Gastrocnemius medialis (tissue), 4 donors: ENCODE measurements at regions not wholly inside any gene's neighbourhood (a gene's known extent, or its start where the extent isn't known, plus 50 kb on each side); places are given as distances from the start of the nearest gene placed in this dataset.

Experiments
- ATAC-seq, 2 donors: fragments of 150-250 bp; one replicate each; pipeline ENCODE4 v1.9.1; 2016
- DNase-seq, 2 donors: peaks; one replicate each; pipeline ENCODE4 v3.0.0-alpha.2; 2019
- H3K27ac ChIP-seq, 4 donors: fragments of 200-600 bp; sonication (generic); 1 replicate in 1 of 4; 2 replicates in 3 of 4; pipeline ENCODE4 v1.5.1; 2016 to 2018; ENCODE audit warnings: mild to moderate bottlenecking in 2 of 4, moderate library complexity in 1 of 4
- H3K27me3 ChIP-seq, 3 donors: fragments of 200-600 bp; sonication (generic) in 2 of 3; 1 replicate in 1 of 3; 2 replicates in 2 of 3; pipeline versions ENCODE4 v1.5.1 to v1.6.0; 2016 to 2019; ENCODE audit warnings: mild to moderate bottlenecking in 1 of 3, moderate library complexity in 1 of 3
- H3K36me3 ChIP-seq, 2 donors: fragments of 200-600 bp; sonication (generic) in 1 of 2; one replicate each; pipeline ENCODE4 v1.5.1; 2017 to 2018
- H3K4me1 ChIP-seq, 2 donors: fragments of 200-600 bp; sonication (generic) in 1 of 2; one replicate each; pipeline ENCODE4 v1.5.1; 2016 to 2017; ENCODE audit warnings: mild to moderate bottlenecking in 2 of 2
- H3K4me3 ChIP-seq, 4 donors: fragments of 200-600 bp; sonication (generic) in 3 of 4; 1 replicate in 1 of 4; 2 replicates in 3 of 4; pipeline ENCODE4 v1.5.1; 2016 to 2019; ENCODE audit warnings: mild to moderate bottlenecking in 2 of 4
- H3K9me3 ChIP-seq, 3 donors: fragments of 200-600 bp; sonication (generic) in 2 of 3; 1 replicate in 1 of 3; 2 replicates in 2 of 3; pipeline ENCODE4 v1.5.1; 2016 to 2019
- CTCF ChIP-seq, 5 experiments: fragments of 450-650 bp in 3 of 5; fragments of 200-600 bp in 2 of 5; sonication (generic) in 2 of 5; IDR thresholded peaks in 4 of 5; conservative IDR thresholded peaks in 1 of 5; 1 replicate in 4 of 5; 2 replicates in 1 of 5; pipeline ENCODE4 v1.5.1; 2016 to 2019; ENCODE audit warnings: antibody characterized with exemption in 5 of 5, mild to moderate bottlenecking in 3 of 5, moderate library complexity in 3 of 5
- POLR2A ChIP-seq, 2 donors: fragments of 450-650 bp; IDR thresholded peaks; one replicate each; pipeline ENCODE4 v1.6.1; 2017; ENCODE audit warnings: antibody characterized with exemption in 2 of 2, mild to moderate bottlenecking in 2 of 2, moderate library complexity in 2 of 2
- in situ Hi-C, 4 donors: fragments of 200-750 bp; cut with MboI; loops; one replicate each; pipeline versions ENCODE4 v1.15.0 to v1.8.0; 2017; ENCODE audit warnings: low sequenced_read_pairs in 4 of 4
- intact Hi-C: fragments of 100-400 bp; cut with DNase I; formaldehyde crosslinking; loops from one replicate; pipeline ENCODE4 v1.15.1; 2023; ENCODE audit warnings: low total_unique reads

- no peaks in the 10 kb centered on the region for H3K27me3 ChIP-seq
- no peaks in the 10 kb centered on the region for H3K9me3 ChIP-seq
- H3K36me3 ChIP-seq: no peaks in the 10 kb centered on the region
- in situ Hi-C loops (no loop called here), intact Hi-C loops (no loop called here)
- no peak for DNase-seq
- H3K4me1 ChIP-seq: no peaks in the 10 kb centered on the region
- H3K4me3 ChIP-seq: no peak overlapping the region
- ATAC-seq: no peak
- TF ChIP-seq CTCF (IDR thresholded peaks at IDR 0.05 in 4 of 5, conservative IDR thresholded peaks at IDR 0.05 in 1 of 5): no peak
- no peak for TF ChIP-seq POLR2A (IDR thresholded peaks at IDR 0.05)
- H3K27ac ChIP-seq: no peak overlapping the region
These were observed 122.3 kb downstream of the THBS2 start for GRCh38 chr6:169131390-169131789.

- in situ Hi-C loops: no loop called here
- DNase-seq: no peak
- no peak for ATAC-seq
These were observed 123.5 kb downstream of the THBS2 start for GRCh38 chr6:169130113-169130512.

GRCh38 chr6:169121013-169121412 lies 132.6 kb downstream of the THBS2 start:
- no peak for TF ChIP-seq CTCF (IDR thresholded peaks at IDR 0.05 in 4 of 5, conservative IDR thresholded peaks at IDR 0.05 in 1 of 5)
- no peak for TF ChIP-seq POLR2A (IDR thresholded peaks at IDR 0.05)
- no peaks in the 10 kb centered on the region for H3K27me3 ChIP-seq
- H3K27ac ChIP-seq: no peak overlapping the region
- H3K4me1 ChIP-seq: no peaks in the 10 kb centered on the region
- H3K9me3 ChIP-seq: no peaks in the 10 kb centered on the region
- DNase-seq (no peak), ATAC-seq (no peak)
- no peaks in the 10 kb centered on the region for H3K36me3 ChIP-seq
- H3K4me3 ChIP-seq: no peak overlapping the region
- intact Hi-C loops (no loop called here), in situ Hi-C loops (no loop called here)

More at GRCh38 chr6:169130113-169130512, 123.5 kb downstream of the THBS2 start:
- no peak overlapping the region for H3K4me3 ChIP-seq
- H3K4me1 ChIP-seq: no peaks in the 10 kb centered on the region
- intact Hi-C loops: no loop called here
- no peaks in the 10 kb centered on the region for H3K9me3 ChIP-seq
- TF ChIP-seq POLR2A (IDR thresholded peaks at IDR 0.05): no peak
- TF ChIP-seq CTCF (IDR thresholded peaks at IDR 0.05 in 4 of 5, conservative IDR thresholded peaks at IDR 0.05 in 1 of 5): no peak
- no peak overlapping the region for H3K27ac ChIP-seq
- H3K36me3 ChIP-seq: no peaks in the 10 kb centered on the region
- no peaks in the 10 kb centered on the region for H3K27me3 ChIP-seq

- H3K4me1 ChIP-seq: no peaks in the 10 kb centered on the region
- intact Hi-C loops (no loop called here), in situ Hi-C loops (no loop called here)
- no peak for DNase-seq
- H3K27me3 ChIP-seq: no peaks in the 10 kb centered on the region
- TF ChIP-seq POLR2A (IDR thresholded peaks at IDR 0.05) (no peak), CTCF (IDR thresholded peaks at IDR 0.05 in 4 of 5, conservative IDR thresholded peaks at IDR 0.05 in 1 of 5) (no peak)
- H3K9me3 ChIP-seq: no peaks in the 10 kb centered on the region
- no peak overlapping the region for H3K27ac ChIP-seq
- H3K36me3 ChIP-seq: no peaks in the 10 kb centered on the region
- ATAC-seq: no peak
- no peak overlapping the region for H3K4me3 ChIP-seq
These were observed 134.0 kb downstream of the THBS2 start for GRCh38 chr6:169119669-169120068.

GRCh38 chr6:169118346-169118830 lies 135.3 kb downstream of the THBS2 start:
- Histone ChIP-seq H3K36me3 (no peaks in the 10 kb centered on the region), H3K27me3 (no peaks in the 10 kb centered on the region), H3K9me3 (no peaks in the 10 kb centered on the region), H3K4me3 (no peak overlapping the region), H3K4me1 (no peaks in the 10 kb centered on the region), H3K27ac (no peak overlapping the region)
- no peak for DNase-seq
- ATAC-seq: no peak
- in situ Hi-C loops (no loop called here), intact Hi-C loops (no loop called here)
- TF ChIP-seq CTCF (IDR thresholded peaks at IDR 0.05 in 4 of 5, conservative IDR thresholded peaks at IDR 0.05 in 1 of 5): no peak
